Small intestine (tissue), 7 donors: ENCODE measurements at regions not wholly inside any gene's neighbourhood (a gene's known extent, or its start where the extent isn't known, plus 50 kb on each side); places are given as distances from the start of the nearest gene placed in this dataset.

Experiments
- DNase-seq, 2 donors: peaks; one replicate each; pipeline versions ENCODE4 v3.0.0 to v3.0.0-alpha.2; 2013
- FAIRE-seq: peaks from 2 replicates; lab custom pipeline; 2012; peaks lifted over from hg19 to GRCh38; lab: Jason Lieb, UNC
- H3K27ac ChIP-seq, 3 donors: one replicate each; pipeline ENCODE4 v1.5.1; 2013; ENCODE audit warnings: low read length in 2 of 3, mild to moderate bottlenecking in 2 of 3, control low read depth in 1 of 3, inconsistent platforms in 1 of 3, low read depth in 1 of 3, moderate library complexity in 1 of 3
- H3K27me3 ChIP-seq, 3 donors: one replicate each; pipeline ENCODE4 v1.6.1; 2013; ENCODE audit warnings: low read length in 3 of 3, inconsistent platforms in 1 of 3; ENCODE audit not compliant: control insufficient read depth in 3 of 3, insufficient read depth in 3 of 3
- H3K36me3 ChIP-seq, 3 donors: one replicate each; pipeline ENCODE4 v1.6.1; 2013; ENCODE audit warnings: low read length in 3 of 3, inconsistent platforms in 1 of 3, low read depth in 1 of 3, mild to moderate bottlenecking in 1 of 3, moderate library complexity in 1 of 3; ENCODE audit not compliant: control insufficient read depth in 3 of 3, insufficient read depth in 2 of 3
- H3K4me1 ChIP-seq, 3 donors: one replicate each; pipeline ENCODE4 v1.6.1; 2013; ENCODE audit warnings: low read length in 2 of 3, inconsistent platforms in 1 of 3, low read depth in 1 of 3, mild to moderate bottlenecking in 1 of 3, moderate library complexity in 1 of 3; ENCODE audit not compliant: control insufficient read depth in 3 of 3, insufficient read depth in 2 of 3
- H3K4me3 ChIP-seq, 3 donors: one replicate each; pipeline ENCODE4 v1.5.1; 2013; ENCODE audit warnings: low read length in 3 of 3, control low read depth in 1 of 3, inconsistent platforms in 1 of 3, low read depth in 1 of 3, mild to moderate bottlenecking in 1 of 3, moderate library complexity in 1 of 3
- H3K9me3 ChIP-seq, 2 donors: one replicate each; pipeline ENCODE4 v1.6.1; 2013; ENCODE audit warnings: low read depth in 1 of 2, low read length in 1 of 2; ENCODE audit not compliant: control insufficient read depth in 2 of 2, insufficient read depth in 1 of 2
- WGBS, 3 donors: extraction: QIAGEN DNeasy Blood & Tissue Kit; methylation state at CpG; one replicate each; pipeline ENCODE4 v1.1.7; 2013; 5-methylcytosine and 5-hydroxymethylcytosine counted together
- donor health status: healthy with polysubstance abuse.
- donor health status: control.
- donor health status: control.
- donor health status: Bipolar disorder and iron deficiency.
- donor health status: healthy.

DNA sequence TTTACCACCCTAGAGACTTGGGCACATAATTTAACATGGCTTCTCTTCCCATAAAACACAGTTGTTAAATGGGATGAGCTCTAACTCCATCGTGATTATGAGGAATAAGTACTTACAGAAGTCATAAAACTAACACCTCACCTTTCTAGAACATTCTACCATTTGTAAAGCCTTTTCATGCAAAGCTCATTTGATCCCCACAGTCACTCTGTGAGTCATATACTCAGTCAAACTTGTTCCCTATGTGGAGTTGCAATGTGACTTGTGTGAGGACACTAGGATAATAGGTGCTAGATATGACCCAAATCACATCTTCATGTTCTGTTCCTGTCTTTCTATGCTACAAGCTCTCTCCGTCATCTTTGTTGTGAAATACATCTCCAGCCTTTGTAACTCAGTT, 371.7 kb downstream of the WDR11 start:
- H3K27me3 ChIP-seq = no peaks in the 10 kb centered on the region
- no peaks in the 10 kb centered on the region for H3K4me1 ChIP-seq
- H3K27ac ChIP-seq = no peak overlapping the region
- 49 to 86% (median 79%) methylated on average over 2 of the region's 2 CpGs for WGBS, 3 donors
- DNase-seq = no peak
- no peak for FAIRE-seq
- H3K9me3 ChIP-seq = no peaks in the 10 kb centered on the region
- H3K36me3 ChIP-seq = no peaks in the 10 kb centered on the region
- no peak overlapping the region for H3K4me3 ChIP-seq

DNA sequence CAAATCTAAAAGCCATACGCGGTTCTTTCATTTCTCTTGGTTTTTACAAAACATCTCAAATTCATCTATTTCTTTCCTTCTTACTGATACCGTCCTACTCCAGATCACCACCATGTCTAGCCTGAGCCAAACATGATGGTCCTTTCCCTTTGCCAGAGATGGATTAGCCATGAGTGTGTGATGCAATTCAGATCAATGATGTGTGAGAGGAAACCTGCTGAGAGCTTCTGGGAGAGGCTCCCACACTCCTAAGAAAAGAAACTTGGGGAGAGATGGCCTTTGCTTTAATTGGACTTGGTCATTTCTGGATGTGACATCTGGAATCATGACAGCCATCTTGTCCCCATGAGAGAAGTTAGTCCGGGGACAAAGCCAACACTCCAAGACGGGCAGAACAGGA, 367.2 kb downstream of the FGFR2 start:
- Histone ChIP-seq H3K9me3 (no peaks in the 10 kb centered on the region), H3K27ac (no peak overlapping the region), H3K4me1 (peaks cover 0 to 3% (median 0%) of the 10 kb centered on the region in 3 donors), H3K4me3 (no peak overlapping the region), H3K27me3 (no peaks in the 10 kb centered on the region), H3K36me3 (no peaks in the 10 kb centered on the region)
- no peak for DNase-seq
- 88 to 90% (median 88%) methylated on average over 5 of the region's 5 CpGs for WGBS, 3 donors
- no peak for FAIRE-seq

DNA sequence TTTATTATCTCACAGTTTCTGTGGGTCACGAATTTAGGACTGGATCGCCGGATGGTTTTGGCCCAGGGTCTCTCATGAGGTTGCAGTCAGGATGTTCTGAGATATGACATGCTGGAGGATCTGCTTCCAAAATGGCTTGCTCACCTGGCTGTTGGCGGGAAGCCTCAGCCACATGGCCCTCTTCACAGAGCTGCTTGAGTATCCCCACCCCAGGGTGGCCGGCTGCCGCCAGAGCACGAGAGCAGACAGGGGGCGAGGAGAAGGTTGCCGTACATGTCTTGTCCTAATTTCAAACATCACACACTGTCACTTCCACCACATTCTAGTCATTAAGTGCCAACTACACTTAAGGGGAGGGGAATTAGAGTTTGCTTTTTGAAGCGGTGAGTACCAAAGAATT, 365.8 kb downstream of the FGFR2 start:
- no peaks in the 10 kb centered on the region for H3K36me3 ChIP-seq
- FAIRE-seq = no peak
- H3K4me3 ChIP-seq = no peak overlapping the region
- H3K9me3 ChIP-seq = no peaks in the 10 kb centered on the region
- WGBS, 3 donors = 86 to 94% (median 93%) methylated on average over 10 of the region's 10 CpGs
- H3K4me1 ChIP-seq = peaks cover 0 to 6% (median 6%) of the 10 kb centered on the region in 3 donors
- DNase-seq = no peak
- no peak overlapping the region for H3K27ac ChIP-seq
- no peaks in the 10 kb centered on the region for H3K27me3 ChIP-seq

DNA sequence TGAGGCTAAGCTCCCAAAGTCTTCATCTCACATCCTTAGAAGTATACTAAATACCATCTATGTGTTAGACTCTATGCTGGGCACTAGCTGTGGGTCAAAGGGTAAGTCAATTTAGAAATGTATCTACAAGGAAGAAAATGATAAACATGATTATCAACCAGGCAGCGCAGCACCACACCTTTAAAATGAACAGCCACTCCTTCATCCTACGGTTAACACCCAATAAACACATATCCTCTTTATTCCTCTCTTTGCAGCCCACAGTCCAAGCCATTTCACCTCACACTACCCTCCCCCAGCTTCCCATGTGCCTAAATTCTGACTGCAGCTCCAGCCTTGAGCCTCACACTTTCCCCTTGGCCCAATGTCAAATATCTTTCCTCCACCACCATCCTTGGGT, 362.6 kb downstream of the FGFR2 start:
- Histone ChIP-seq H3K36me3 (no peaks in the 10 kb centered on the region), H3K9me3 (peaks cover 0 to 4% of the 10 kb centered on the region in 2 donors), H3K4me1 (peaks cover 8 to 15% (median 10%) of the 10 kb centered on the region in 3 donors), H3K27me3 (no peaks in the 10 kb centered on the region), H3K4me3 (no peak overlapping the region), H3K27ac (peak overlapping the region in 2 of 3 donors; percentile 74 to 86)
- 8 to 68% (median 33%) methylated on average over 2 of the region's 2 CpGs for WGBS, 3 donors
- FAIRE-seq (no peak), DNase-seq (peak in 1 of 2 donors; percentile 87)

DNA sequence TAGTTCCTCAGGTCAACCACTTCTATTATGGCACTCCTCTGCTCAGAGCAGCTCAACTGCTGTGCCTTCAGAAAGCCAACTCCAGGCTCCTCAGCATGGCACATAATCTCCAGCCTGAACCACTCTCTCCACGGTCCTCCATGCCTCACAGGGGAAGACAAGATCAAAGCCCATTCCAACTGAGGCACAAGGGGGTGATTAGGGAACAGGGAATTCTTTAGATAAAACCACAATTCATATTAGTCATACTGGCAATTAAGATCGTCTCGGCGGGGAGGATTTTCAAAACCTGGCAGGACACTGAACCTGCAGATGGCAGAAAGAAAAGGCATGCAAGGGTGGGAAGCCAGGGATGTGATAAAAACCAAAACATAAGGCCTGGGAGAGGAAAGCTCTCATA, 361.6 kb downstream of the FGFR2 start:
- no peak for FAIRE-seq
- H3K4me1 ChIP-seq = peaks cover 8 to 16% (median 12%) of the 10 kb centered on the region in 3 donors
- no peaks in the 10 kb centered on the region for H3K36me3 ChIP-seq
- no peaks in the 10 kb centered on the region for H3K27me3 ChIP-seq
- 17 to 53% (median 35%) methylated on average over 4 of the region's 4 CpGs for WGBS, 3 donors
- H3K9me3 ChIP-seq = peaks cover 0 to 4% of the 10 kb centered on the region in 2 donors
- DNase-seq = peak in 1 of 2 donors; percentile 55
- no peak overlapping the region for H3K4me3 ChIP-seq
- H3K27ac ChIP-seq = peak overlapping the region in 2 of 3 donors; percentile 74 to 86

DNA sequence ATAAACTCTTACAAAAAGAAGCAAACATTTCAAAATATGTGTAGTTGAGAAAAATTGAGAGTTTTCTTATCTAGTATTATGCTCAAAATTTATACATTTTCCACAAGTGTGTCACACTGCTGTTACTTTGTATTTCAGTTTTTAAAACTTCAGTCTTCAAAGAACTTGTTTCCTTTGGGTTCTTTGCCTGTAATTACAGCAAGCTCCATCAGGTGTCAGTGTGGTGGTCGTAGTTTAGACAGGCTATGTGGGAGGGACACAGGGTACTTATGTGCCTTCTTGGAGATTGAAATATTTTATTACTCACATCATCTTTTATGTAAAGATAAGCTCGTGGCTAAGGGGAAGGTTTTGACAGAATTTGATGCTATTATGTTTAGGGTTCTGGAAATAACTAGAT, 360.5 kb downstream of the FGFR2 start:
- no peak for DNase-seq
- Histone ChIP-seq H3K4me3 (no peak overlapping the region), H3K4me1 (peaks cover 8 to 18% (median 12%) of the 10 kb centered on the region in 3 donors), H3K36me3 (no peaks in the 10 kb centered on the region), H3K27ac (no peak overlapping the region), H3K9me3 (peaks cover 0 to 4% of the 10 kb centered on the region in 2 donors), H3K27me3 (no peaks in the 10 kb centered on the region)
- WGBS, 3 donors = 64 to 84% (median 76%) methylated on average over 2 of the region's 2 CpGs
- FAIRE-seq = no peak

DNA sequence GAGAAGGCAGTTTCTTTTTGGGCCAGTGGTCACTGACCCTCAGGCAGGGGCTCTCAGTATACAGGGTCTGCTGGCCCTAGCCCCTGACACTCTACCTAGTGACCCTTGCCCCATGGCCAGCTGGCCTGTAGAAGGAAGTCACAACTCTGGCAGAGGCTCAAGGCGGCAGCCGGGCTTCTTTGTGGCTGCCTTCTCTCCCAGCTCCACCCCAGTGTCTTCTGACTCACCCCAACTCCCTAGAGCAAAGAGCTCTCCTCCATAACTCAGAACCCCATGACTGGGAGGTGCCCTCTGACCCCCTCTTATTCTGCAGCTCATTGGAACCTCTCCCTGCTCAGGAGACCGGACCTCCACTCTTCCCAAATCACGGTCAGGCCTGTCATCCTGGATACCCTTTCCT, 358.2 kb downstream of the FGFR2 start:
- Histone ChIP-seq H3K27ac (peak overlapping the region; percentile 70 to 89 (median 88)), H3K4me3 (no peak overlapping the region), H3K27me3 (no peaks in the 10 kb centered on the region), H3K36me3 (no peaks in the 10 kb centered on the region), H3K9me3 (peaks cover 0 to 7% of the 10 kb centered on the region in 2 donors), H3K4me1 (peaks cover 8 to 24% (median 12%) of the 10 kb centered on the region in 3 donors)
- DNase-seq (peak; percentile 82 to 96), FAIRE-seq (no peak)
- WGBS, 3 donors = 8 to 49% (median 29%) methylated on average over 4 of the region's 4 CpGs

DNA sequence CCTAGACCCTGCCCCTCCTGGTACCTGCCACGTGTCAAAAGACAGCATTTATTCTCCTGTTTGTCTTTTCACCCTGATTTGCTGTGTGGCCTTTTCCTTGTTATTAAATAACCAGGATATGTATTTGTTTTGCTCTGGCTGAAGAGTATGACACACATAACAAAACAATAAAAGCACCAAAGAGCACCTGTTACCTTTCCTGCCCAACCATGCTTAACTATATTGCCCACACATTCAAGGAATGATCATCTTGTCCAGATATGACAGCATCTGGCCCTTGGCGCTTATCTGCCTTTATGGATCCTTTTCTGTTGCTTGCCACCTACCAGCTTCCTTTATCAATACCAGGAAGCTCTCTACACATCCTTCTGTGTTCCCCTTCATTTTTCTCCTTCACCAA, 357.7 kb downstream of the FGFR2 start:
- no peak overlapping the region for H3K4me3 ChIP-seq
- FAIRE-seq (no peak), DNase-seq (peak; percentile 54 to 82)
- H3K36me3 ChIP-seq = no peaks in the 10 kb centered on the region
- WGBS, 3 donors = 21 to 54% (median 32%) methylated on average over 2 of the region's 2 CpGs
- H3K27ac ChIP-seq = peak overlapping the region; percentile 70 to 89 (median 88)
- no peaks in the 10 kb centered on the region for H3K27me3 ChIP-seq
- peaks cover 0 to 7% of the 10 kb centered on the region in 2 donors for H3K9me3 ChIP-seq
- H3K4me1 ChIP-seq = peaks cover 8 to 24% (median 12%) of the 10 kb centered on the region in 3 donors

DNA sequence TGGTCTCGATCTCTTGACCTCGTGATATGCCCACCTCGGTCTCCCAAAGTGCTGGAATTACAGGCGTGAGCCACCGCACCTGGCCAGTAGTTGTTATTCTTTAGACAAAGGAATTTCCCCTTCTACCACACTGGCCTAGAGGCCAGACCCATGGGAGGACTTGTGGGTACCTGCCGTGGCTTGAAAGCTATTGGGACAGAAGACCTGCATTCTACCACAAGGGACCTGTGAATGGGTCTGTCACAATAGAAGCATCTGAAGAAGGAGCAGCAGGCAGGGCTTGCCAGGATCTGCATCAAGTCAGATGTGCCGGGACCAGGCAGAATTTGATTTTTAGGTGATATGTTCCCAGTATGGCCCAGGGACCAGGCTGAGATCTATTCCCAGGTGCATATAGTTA, 356.9 kb downstream of the FGFR2 start:
- WGBS, 3 donors = 89 to 96% (median 94%) methylated on average over 7 of the region's 7 CpGs
- Histone ChIP-seq H3K27ac (no peak overlapping the region), H3K4me3 (no peak overlapping the region), H3K36me3 (no peaks in the 10 kb centered on the region), H3K9me3 (peaks cover 0 to 7% of the 10 kb centered on the region in 2 donors), H3K4me1 (peaks cover 2 to 24% (median 11%) of the 10 kb centered on the region in 3 donors), H3K27me3 (no peaks in the 10 kb centered on the region)
- FAIRE-seq (no peak), DNase-seq (no peak)
